ENCODE measurements at regions not wholly inside any gene's neighbourhood (a gene's known extent, or its start where the extent isn't known, plus 50 kb on each side); places are given as distances from the start of the nearest gene placed in this dataset.

DNA sequence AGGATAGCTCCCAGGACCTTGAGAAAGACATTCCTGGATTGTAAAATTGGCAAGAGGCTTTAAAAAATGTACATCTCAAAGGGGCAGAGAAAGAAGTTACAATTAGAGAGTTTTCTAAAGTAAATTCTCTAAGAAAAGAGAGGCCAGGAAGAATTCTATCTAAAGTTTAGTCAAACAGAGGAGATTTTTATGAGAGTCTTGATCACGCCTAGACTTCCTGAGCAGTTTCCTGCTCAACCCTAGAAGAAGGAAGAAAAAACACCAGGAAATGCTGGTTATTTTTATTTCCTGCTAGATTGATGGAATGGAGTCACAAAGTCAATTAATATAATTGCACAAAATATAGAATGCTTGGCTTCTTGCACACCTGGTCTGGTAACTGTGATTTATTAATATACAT, 269.1 kb downstream of the PCDH20 start:
- H3K79me2 ChIP-seq (ENCODE audit: insufficient read depth, low read depth) = no peaks in the 10 kb centered on the region
- no peaks in the 10 kb centered on the region for H4K20me1 ChIP-seq (ENCODE audit: insufficient read depth)
- no peak overlapping the region for H3K4me2 ChIP-seq
- no peak overlapping the region for H3K27ac ChIP-seq
- H3K27me3 ChIP-seq (ENCODE audit: insufficient read depth, low read depth) = no peaks in the 10 kb centered on the region
- no peak overlapping the region for H3K9ac ChIP-seq
- no peak overlapping the region for H2AFZ ChIP-seq (ENCODE audit: low read depth)
- no peaks in the 10 kb centered on the region for H3K4me1 ChIP-seq (ENCODE audit: low read depth, poor library complexity, severe bottlenecking)
- H3K36me3 ChIP-seq (ENCODE audit: insufficient read depth) = no peaks in the 10 kb centered on the region
- no peak overlapping the region for H3K4me3 ChIP-seq (IDR thresholded peaks at IDR 0.05; ENCODE audit: insufficient read depth, low read depth, low read length)
- TF ChIP-seq CTCF (conservative IDR thresholded peaks at IDR 0.05; ENCODE audit: low read depth, low read length) = no peak

- Histone ChIP-seq H3K27ac (no peak overlapping the region), H3K36me3 (ENCODE audit: insufficient read depth) (no peaks in the 10 kb centered on the region), H3K27me3 (ENCODE audit: insufficient read depth, low read depth) (no peaks in the 10 kb centered on the region), H3K4me3 (IDR thresholded peaks at IDR 0.05; ENCODE audit: insufficient read depth, low read depth, low read length) (no peak overlapping the region), H3K4me1 (ENCODE audit: low read depth, poor library complexity, severe bottlenecking) (no peaks in the 10 kb centered on the region), H3K4me2 (no peak overlapping the region), H2AFZ (ENCODE audit: low read depth) (no peak overlapping the region), H4K20me1 (ENCODE audit: insufficient read depth) (no peaks in the 10 kb centered on the region), H3K9ac (no peak overlapping the region), H3K79me2 (ENCODE audit: insufficient read depth, low read depth) (no peaks in the 10 kb centered on the region)
- no peak for TF ChIP-seq CTCF (conservative IDR thresholded peaks at IDR 0.05; ENCODE audit: low read depth, low read length)
Measured at GRCh38 chr13:61146158-61146557, 269.5 kb downstream of the PCDH20 start.

GRCh38 chr13:61144834-61145593, 270.6 kb downstream of the PCDH20 start:
- Histone ChIP-seq H3K9ac (no peak overlapping the region), H4K20me1 (ENCODE audit: insufficient read depth) (no peaks in the 10 kb centered on the region), H3K27me3 (ENCODE audit: insufficient read depth, low read depth) (no peaks in the 10 kb centered on the region), H3K4me2 (no peak overlapping the region), H3K79me2 (ENCODE audit: insufficient read depth, low read depth) (no peaks in the 10 kb centered on the region), H3K4me1 (ENCODE audit: low read depth, poor library complexity, severe bottlenecking) (no peaks in the 10 kb centered on the region), H2AFZ (ENCODE audit: low read depth) (no peak overlapping the region), H3K4me3 (IDR thresholded peaks at IDR 0.05; ENCODE audit: insufficient read depth, low read depth, low read length) (no peak overlapping the region), H3K36me3 (ENCODE audit: insufficient read depth) (no peaks in the 10 kb centered on the region), H3K27ac (no peak overlapping the region)
- TF ChIP-seq CTCF (conservative IDR thresholded peaks at IDR 0.05; ENCODE audit: low read depth, low read length) = no peak

DNA sequence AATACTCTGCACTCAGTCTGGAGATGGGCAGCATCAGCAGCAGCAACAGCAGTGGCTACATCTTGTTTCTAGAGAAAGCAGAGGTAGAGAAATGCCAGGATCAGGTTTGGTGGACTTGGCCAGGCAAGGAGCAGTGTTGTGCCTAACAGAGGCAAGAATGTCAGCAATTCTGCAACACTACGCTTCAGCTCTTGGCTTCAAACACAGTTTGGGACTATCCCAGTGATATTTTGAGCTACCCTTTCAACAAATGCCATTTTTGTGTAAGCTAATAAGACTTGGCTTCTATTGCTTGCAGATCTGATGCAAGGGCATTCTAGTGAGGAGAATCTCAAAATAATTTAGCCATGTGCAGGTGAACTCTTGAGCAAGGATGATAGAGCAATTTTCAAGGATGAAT, 271.3 kb downstream of the PCDH20 start:
- no peaks in the 10 kb centered on the region for H3K79me2 ChIP-seq (ENCODE audit: insufficient read depth, low read depth)
- no peaks in the 10 kb centered on the region for H3K4me1 ChIP-seq (ENCODE audit: low read depth, poor library complexity, severe bottlenecking)
- no peak overlapping the region for H2AFZ ChIP-seq (ENCODE audit: low read depth)
- no peak overlapping the region for H3K27ac ChIP-seq
- no peak overlapping the region for H3K4me3 ChIP-seq (IDR thresholded peaks at IDR 0.05; ENCODE audit: insufficient read depth, low read depth, low read length)
- no peak overlapping the region for H3K9ac ChIP-seq
- no peaks in the 10 kb centered on the region for H4K20me1 ChIP-seq (ENCODE audit: insufficient read depth)
- no peak overlapping the region for H3K4me2 ChIP-seq
- H3K36me3 ChIP-seq (ENCODE audit: insufficient read depth) = no peaks in the 10 kb centered on the region
- no peak for TF ChIP-seq CTCF (conservative IDR thresholded peaks at IDR 0.05; ENCODE audit: low read depth, low read length)
- H3K27me3 ChIP-seq (ENCODE audit: insufficient read depth, low read depth) = no peaks in the 10 kb centered on the region

Measured in KMS-11 (cell line).